Urothelium cell line (cell line): ENCODE measurements at regions not wholly inside any gene's neighbourhood (a gene's known extent, or its start where the extent isn't known, plus 50 kb on each side); places are given as distances from the start of the nearest gene placed in this dataset.
A peak's percentile ranks its signal among the peaks of the same experiment; 100 is the strongest.
"Not testable (repeated sequence)": the region's sequence is repeated elsewhere in the genome, so short reads cannot be mapped to it uniquely, and the experiment has no call there.

Experiments
- DNase-seq: peaks from one replicate; pipeline ENCODE4 v3.0.0; 2011; ENCODE audit warnings: low spot score, mixed read lengths
- FAIRE-seq: peaks from 2 replicates; lab custom pipeline; 2011; peaks lifted over from hg19 to GRCh38; lab: Jason Lieb, UNC

DNA sequence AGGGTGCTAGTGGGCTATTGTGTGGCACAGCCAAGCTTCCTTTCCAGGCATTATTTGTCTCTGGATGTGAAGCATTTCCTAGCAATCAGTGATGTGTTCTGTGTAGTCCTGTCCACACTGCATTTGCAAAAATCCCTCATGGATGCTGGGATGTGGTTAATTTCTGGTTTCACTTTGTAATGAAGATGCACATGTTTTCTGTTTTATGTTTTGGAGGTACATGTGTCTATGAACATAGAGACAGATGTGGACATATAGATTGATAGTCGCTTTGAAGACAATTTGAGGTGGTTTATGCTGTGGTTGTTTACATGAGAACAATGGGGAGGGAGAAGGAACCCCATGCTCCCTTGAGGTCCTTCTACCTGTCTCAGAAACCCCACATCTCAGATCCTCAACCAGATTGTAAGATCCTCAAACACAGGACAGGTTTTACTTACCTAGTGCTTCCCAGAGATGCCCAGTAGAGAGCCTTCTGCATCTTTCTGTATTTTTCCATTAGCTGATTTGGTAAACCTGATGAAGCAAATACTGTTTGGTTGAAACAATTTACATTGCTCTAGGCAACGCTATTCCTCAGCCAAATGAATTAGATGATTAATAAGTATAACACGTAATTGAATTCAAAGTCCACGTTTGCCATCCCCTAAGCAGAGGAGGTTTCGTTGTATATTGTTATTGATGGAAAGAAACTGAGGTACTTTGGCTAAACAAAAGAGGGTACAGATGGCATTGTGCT is 204.4 kb downstream of the SPP2 start:
- FAIRE-seq, result peak; percentile 13
- no peak for DNase-seq

DNA sequence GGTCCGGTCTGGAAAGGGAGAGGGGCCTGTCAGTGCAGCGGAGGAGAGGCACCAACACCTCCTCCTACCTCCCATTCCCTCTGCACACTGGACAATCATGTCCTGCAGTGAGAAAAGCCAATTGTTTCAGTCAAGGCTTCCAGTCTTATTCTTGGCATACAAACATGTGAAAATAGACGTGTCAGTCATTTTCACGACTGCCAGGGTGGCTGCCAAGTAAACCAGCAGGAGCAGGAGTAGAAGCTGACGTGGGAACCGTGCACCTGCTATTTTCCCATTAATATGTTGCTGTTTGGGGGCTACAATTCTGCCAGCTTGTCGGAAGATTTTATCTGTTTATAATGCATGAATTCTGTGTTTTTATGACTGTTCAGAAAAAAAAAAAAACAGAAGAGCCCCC is 202.3 kb downstream of the SPP2 start:
- DNase-seq (no peak), FAIRE-seq (no peak)

GRCh38 chr2:234251326-234252271 is 201.1 kb downstream of the SPP2 start:
- DNase-seq (peak; percentile 74), FAIRE-seq (peak; percentile 23)

GRCh38 chr2:234250926-234251325 is 200.4 kb downstream of the SPP2 start:
- DNase-seq (no peak), FAIRE-seq (no peak)

DNA sequence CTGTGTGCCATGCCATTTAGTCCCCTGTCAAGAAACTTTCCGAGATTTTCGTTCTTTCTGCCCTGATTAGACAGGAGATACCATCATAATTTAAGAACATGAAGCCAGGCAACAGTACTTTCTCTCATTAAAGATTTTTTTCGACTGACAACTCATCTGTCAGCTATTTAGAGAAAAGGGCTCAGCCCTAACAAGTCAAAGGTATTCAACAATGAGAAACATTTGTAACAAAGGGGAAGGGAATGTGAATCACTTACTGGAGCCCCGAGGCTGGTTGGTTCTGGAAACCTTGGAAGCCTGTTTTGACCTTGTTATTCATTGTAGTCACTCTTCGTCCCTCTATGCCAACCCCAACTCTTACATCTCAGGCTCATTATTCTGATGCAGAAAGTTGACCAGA is 199.4 kb downstream of the SPP2 start:
- DNase-seq, result peak; percentile 69
- FAIRE-seq, result no peak

GRCh38 chr2:234249034-234249735 is 198.7 kb downstream of the SPP2 start:
- FAIRE-seq (peak; percentile 48), DNase-seq (no peak)

DNA sequence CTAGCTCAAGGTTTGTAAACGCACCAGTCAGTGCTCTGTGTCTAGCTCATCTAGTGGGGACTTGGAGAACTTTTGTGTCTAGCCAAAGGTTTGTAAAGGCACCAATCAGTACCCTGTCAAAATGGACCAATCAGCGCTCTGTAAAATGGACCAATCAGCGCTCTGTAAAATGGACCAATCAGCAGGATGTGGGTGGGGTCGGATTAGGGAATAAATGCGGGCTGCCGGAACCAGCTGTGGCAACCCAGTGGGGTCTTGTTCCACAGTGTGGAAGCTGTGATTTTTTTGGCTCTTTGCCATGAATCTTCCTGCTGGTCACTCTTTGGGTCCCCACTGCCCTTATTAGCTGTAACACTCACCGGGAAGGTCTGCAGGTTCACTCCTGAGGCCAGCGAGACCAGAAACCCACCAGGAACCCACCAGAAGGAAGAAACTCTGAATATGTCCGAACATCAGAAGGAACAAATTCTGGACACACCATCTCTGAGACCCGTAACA is 197.8 kb downstream of the SPP2 start:
- FAIRE-seq, DNase-seq: not testable (repeated sequence)

DNA sequence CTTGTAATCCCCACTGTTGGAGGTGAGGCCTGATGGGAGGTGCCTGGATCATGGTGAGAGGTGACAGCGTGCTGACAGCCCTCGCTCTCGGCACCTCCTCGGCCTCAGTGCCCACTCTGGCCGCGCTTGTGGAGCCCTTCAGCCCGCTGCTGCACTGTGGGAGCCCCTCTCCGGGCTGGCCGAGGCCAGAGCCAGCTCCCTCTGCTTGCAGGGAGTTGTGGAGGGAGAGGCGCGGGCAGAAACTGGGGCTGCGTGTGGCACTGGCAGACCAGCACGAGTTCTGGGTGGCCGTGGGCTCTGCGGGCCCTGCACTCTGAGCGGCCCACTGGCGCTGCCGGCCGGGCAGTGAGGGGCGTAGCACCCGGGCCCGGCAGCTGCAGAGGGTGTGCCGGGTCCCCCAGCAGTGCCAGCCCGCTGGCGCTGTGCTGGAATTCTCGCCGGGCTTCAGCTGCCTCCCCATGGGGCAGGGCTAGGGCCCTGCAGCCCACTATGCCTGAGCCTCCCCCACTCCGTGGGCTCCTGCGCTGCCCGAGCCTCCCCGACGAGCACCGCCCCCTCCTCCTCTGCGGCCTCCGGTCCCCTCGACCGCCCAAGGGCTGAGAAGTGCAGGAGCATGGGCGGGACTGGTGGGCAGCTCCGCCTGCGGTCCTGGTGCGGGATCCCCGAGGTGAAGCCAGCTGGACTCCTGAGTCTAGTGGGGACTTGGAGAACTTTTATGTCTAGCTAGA is 197.1 kb downstream of the SPP2 start:
- no peak for FAIRE-seq

DNA sequence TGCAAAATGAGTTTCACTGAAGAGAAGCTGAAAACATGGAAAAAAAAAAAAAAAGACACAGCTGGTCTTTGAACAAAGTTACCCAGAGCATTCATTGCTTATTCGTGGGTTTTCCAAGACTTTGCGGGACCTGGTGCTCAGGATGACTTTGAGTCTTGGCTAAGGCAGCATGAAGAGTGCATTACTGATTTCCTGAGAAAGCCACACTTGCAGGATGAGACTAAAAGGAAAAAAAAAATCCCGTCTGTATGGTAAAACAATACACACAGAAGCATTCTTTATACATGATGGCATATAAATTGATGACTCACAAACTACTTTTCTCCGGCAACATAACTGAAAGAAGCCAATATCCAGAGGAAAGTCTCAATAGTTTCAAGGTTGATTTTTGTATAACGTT is 195.4 kb downstream of the SPP2 start:
- DNase-seq (peak; percentile 68), FAIRE-seq (no peak)

More for the DNA sequence above, 197.1 kb downstream of the SPP2 start:
- DNase-seq, result no peak

GRCh38 chr2:234243871-234244565 is 193.5 kb downstream of the SPP2 start:
- FAIRE-seq (no peak), DNase-seq (no peak)

DNA sequence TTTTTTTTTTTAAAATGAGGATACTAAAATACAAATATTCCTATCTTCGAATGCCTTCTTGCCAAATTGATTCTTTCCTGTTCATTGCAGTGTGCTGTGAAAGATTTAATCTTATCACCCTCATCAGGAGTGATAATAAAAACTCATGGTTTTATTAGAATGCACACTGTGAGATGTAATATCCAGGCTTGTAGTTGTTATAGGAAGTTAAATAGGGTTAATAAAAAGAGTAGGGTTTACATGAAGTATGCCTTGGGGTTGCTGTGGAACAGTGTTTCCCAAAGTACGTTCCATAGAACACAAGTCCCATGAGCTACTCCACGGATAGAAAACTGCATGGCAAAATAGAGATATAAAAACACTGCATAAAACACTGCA is 191.9 kb downstream of the SPP2 start:
- DNase-seq (no peak), FAIRE-seq (no peak)

DNA sequence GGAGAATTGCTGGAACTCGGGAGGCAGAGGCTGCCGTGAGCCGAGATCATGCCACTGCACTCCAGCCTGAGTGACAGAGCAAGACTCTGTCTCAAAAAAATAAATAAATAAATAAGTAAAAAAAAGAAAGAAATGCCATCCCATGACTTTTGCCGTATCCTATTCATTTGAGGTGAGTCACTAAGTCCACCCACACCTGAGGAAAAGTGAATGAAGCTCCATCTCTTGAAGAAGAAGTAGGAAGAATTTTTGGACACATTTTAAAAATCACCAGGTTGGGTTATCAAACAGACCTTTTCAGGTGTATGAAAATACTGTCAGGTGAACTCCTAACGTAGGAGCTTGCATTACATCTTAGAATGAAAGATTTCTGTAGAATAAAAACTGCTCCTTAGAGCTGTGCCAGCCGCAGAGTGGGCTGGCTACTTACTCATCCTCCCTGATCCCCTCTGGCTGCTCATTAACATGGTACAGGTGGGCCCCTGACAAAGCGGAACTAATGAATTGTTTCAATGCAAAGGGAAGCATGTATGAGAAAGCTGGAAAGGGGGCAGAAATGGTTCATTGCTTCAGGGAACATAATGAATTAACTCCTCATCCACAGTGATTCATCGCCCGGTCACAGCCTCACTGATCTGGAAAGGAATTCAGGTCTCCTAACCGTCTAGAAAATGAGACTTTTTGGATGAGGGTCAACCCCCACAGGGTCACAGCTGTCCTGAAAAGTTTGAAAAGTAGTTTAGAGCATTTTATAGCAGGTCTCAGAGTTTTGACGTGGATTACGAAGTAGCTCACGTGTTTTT is 191.4 kb downstream of the SPP2 start:
- FAIRE-seq, result peak; percentile 72
- DNase-seq, result peak; percentile 64

- FAIRE-seq, result peak; percentile 61
- peak; percentile 57 for DNase-seq
Measured at GRCh38 chr2:234240917-234241316, 190.4 kb downstream of the SPP2 start.

- DNase-seq (no peak), FAIRE-seq (no peak)
Measured at GRCh38 chr2:234235191-234235590, 184.7 kb downstream of the SPP2 start.

DNA sequence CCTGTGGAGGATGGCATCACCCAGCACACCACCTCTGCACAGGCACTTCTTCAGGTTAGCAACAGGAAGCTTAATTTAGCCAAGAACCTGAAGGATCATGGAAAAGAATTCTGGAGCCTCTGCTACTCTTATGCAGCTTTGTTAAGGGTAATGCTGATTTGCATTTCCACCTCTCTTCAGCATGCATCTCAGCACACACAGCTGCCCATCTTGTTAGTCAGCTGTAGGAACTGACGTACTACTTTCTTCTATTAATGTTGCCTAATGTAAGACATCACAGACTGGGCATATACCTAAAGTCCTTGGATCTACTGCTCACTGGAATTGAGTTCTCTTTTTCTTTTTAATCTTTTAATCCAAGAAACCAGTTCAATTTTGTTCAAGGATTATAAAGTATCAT is 181.0 kb downstream of the SPP2 start:
- FAIRE-seq (no peak), DNase-seq (no peak)

- FAIRE-seq (no peak), DNase-seq (no peak)
Measured at GRCh38 chr2:234219046-234219310, 168.5 kb downstream of the SPP2 start.

DNA sequence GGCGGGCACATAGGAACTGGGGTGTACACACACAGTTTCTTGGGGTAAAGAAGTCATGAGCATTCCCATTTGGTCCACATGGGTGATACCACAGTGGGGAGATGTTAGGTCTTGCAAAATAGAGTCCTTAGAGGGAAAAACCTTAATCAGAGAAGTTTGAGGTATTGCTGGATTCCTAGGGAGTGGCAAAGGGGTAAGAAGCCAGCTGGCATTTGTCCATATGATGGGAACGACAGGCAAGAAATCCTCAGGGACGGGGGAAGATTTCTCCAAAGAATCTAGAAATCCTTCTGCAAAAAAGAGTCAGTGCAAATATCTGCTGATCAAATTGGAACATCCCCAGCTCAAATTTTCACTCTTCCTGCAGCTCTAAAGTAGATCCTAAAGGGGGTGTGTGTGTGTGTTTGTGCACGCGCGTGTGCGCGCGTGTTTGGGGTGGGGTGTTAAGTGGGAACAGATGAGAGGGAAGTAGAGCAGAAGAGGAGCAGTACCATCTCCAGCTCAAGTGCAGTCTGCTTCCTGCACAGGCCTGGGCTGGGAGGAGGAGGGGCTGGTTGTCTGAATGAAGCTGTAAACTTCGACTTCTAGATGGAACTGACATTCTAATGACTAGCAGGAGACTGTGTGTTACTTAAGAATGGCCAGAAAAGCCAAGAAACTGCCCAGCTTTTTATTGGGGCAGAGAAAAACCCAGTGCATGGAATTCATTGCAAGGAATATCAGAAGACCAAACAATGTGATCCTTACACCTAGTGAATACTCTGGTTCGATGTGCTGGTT is 168.0 kb downstream of the SPP2 start:
- FAIRE-seq (no peak), DNase-seq (no peak)

DNA sequence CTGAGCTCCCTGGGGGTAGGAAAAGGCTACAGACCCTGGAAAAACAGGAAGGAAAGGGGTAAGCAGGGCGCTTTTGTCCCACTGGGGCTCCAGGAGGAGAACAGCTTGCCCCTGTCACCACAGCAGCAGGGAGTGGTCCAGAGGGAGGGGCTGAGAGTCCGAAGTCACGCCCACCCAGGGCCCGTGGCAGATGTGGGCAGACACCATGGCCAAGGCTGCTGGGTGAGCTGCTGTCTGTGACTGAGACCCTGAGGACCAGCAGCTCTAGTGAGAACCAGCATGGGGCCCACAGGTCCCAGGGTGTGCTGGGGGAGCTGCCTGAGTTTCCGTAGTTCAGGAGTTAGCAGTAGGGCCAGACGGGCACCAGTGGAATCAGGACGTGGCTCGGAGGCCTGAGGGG is 162.0 kb downstream of the SPP2 start:
- no peak for FAIRE-seq
- DNase-seq, result no peak

- DNase-seq (no peak), FAIRE-seq (no peak)
Measured at GRCh38 chr2:234211797-234212196, 161.3 kb downstream of the SPP2 start.
